ENCODE measurements at regions not wholly inside any gene's neighbourhood (a gene's known extent, or its start where the extent isn't known, plus 50 kb on each side); places are given as distances from the start of the nearest gene placed in this dataset.
"Not testable (repeated sequence)": the region's sequence is repeated elsewhere in the genome, so short reads cannot be mapped to it uniquely, and the experiment has no call there.

DNA sequence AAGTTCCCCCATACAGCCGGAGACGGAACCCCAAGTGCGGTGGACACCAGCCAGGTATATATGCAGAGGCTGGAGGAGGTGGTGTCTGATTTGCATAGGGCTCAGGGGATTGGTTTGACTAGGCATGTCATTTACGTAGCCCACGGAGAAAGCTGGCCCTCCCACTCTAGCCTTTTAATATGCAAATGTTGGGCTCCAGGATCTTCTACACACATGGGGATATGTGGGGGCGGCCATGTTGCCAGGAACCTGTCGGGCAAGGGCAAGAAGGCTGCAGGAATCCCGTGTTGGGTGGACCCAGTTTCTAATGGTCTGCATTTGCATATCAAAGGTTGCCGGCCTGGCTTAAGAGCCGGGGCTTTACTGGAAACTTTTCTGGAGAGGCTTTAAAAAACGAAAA is 57.4 kb downstream of the FTHL17 start:
- DNase-seq = not testable (repeated sequence)

DNA sequence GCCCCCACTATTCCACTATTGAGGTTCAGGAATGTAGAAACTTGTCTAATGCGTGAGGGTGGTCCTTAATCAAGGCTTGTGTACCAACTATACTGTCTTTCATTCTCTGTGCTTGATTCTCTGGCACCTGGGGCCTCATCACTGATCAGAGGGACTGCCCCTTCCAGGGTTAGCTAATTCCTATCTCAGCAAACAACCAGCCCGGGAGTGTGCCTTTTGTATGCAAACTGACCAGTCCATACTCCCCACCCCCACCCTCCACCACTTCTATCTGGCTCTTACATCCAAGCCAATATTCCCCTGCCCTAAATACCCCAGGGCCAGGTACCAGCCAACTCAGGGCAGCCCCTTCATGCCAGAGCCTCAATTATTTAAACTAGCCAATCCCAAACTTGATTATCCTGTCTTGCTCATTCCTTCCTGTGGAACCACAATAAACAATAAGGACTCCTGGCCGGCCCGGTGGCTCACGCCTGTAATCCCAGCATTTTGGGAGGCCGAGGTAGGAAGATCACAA is 59.3 kb downstream of the FTHL17 start:
- DNase-seq = no peak

DNA sequence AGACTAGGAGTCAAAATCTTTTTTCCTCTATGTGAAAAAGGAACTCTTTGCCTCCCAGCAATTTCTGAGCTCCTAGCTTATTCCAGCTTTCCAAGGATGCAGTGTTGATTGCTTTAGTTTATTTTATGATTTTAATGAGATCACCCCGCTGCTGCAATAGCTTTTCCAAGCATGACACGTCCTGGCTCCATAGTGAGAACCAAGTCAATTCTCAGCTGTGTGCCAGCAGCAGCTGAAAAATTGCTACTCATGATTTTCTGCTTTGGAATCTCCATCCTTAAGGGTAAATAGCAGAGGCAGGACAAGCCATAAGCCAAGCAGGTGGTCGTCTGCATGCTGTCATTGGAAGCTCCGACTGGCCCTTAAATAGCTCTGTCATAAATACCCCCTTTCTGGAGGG is 64.5 kb downstream of the FTHL17 start:
- DNase-seq = no peak

DNA sequence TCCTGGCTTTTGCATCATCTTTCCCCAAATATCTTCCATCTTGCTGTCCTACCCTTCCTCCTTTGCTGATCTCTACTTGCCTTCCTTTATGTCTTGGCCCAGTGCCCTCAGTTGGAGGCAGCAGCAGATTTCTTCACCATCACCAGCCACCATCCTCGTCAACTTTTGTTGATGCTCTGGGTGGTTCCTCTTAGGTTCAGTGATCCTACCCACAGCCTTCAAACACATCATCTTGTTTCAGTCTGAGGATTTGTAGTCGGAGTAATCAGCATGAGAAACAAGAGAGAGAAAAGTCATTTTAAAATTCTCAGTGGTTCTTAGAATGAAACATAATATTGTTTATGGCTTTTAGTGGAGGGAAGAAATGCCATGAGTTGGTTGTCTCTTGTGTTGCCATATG is 65.8 kb downstream of the FTHL17 start:
- no peak for DNase-seq

DNA sequence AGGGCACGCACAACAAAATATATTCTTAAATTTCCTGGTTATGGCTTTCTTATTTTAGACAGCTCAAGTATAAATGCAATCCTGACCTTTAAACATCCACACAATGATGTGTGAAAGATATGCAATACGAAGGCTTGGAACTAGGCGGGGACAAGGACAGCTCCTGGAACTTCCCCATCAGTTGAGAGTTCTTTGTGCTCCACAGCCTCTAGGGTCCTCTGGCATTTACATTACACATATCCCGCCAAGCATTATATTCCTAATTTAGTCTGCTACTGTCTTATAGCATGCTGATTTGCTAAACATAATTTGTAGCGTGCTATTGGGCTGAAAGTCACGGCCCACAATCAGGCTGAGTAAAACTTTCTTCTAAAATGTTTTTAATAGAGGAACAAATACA is 74.4 kb downstream of the FTHL17 start:
- no peak for DNase-seq

DNA sequence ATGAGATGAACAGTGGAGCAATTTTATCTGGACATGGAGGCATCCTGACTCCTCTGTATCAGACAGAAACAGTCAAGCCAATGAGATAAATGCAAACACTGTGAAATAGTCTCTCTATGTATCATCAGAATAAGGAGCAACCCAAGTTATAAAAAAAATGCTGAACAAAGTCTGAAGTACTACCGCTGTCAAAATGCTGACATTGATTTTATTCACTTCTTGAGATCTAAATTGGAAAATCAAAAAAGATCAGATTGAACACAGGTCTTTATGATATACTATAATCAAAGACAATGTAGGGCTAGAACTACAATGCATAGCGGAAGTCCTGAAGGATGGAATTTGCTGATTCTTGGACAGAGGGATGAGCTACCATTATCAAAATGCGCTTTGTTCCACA is 76.1 kb downstream of the FTHL17 start:
- no peak for DNase-seq

DNA sequence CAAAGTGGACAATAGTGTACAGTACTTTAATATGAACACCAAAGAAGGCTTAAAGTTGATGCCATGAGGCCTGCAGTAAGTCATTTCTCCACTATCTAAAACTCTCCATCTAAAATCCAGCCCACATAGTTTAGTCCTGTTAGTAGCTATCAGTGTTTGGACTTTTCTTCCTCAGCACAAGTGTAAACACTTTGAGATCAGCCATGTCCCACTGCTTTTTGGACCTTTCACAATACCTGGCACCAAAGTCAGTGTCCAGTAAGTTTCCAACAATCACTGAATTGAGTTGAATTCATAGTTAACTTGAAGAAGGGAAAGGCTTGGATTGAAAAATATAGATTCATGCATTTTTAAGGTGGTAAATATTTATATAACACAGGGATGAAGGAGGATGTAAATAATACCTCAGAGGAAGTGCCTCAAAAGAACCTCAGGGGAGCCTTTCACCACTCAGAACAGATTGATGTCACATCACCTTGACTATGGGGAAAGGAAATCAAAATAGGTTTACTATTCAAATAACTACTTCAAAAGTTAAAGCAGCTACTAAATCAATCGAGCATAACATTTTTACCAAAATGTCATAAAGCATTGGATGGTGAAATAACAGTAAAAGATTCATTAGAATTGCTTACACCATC is 76.7 kb downstream of the FTHL17 start:
- no peak for DNase-seq

DNA sequence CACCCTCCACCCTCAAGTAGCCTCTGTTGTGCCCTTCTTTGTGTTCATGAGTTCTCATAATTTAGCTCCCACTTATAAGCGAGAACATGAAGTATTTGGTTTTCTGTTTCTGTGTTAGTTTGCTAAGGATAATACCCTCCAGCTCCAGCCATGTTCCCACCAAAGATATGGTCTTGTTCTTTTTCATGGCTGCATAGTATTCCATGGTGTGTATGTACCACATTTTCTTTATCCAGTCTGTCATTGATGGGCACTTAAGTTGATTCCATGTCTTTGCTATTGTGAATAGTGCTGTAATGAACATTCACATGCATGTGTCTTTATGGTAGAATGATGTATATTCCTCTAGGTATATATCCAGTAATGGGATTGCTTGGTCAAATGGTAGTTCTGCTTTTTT is 77.8 kb downstream of the FTHL17 start:
- not testable (repeated sequence) for DNase-seq

DNA sequence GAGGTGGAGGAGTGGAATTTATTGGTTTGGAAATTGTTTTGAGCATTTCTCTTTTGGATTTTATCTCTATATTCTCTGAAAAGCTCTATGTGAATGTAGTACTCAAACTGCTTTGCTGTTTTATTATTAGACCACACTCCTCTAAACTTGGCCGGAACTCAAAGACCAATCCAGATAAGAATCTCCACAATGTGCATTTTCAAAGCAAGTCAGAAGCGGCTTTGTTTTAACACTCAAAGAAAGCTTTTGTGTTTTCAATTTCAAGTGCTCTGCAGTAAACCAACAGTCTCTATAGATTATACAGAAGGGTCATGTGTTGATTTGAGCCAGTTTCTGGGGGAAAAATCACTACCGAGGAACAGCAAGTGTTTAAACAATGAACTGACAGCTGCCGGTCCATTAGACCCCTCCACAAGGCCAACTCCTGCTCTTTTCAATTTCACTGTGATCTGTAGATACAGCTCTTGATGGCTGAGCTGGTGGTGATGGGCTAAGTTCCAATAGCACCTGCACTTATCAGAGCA is 79.4 kb downstream of the FTHL17 start:
- no peak for DNase-seq

DNA sequence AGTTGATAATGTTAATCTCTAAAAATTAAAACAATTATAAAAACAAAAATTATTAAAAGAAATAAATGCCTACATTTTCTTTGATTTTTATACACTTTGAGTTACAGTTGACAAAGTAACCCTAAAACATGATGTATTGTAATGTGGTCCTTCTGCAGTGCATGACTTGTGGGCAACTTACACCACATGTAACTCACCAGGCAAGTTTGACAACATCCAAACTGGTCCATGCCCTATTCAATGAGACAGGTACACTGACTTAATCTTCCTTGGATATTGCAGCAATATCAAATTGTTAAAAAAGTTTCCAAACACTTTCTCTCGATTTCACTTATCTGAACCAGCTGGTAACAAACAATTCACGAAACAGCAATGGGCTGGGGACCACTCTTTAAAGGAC is 81.5 kb downstream of the FTHL17 start:
- DNase-seq = no peak

DNA sequence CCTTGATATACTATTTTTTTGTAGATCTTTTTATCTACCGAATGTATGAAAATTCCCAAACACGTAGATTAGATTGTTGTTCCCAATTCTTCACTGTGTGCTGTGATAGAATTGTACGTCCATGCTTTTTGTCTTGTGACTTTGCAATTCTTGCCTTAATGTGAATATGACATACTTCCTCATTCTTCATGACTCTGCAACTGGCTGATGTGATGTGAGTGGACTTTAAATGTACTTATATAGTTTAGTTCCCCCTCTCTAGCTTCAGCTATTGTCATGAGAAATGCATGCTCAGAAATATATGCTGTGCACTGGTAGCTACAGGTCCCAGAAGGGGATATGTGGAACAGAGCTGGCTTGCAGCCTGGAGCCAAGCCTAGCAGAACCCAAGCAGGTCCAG is 89.4 kb downstream of the FTHL17 start:
- DNase-seq = no peak

DNA sequence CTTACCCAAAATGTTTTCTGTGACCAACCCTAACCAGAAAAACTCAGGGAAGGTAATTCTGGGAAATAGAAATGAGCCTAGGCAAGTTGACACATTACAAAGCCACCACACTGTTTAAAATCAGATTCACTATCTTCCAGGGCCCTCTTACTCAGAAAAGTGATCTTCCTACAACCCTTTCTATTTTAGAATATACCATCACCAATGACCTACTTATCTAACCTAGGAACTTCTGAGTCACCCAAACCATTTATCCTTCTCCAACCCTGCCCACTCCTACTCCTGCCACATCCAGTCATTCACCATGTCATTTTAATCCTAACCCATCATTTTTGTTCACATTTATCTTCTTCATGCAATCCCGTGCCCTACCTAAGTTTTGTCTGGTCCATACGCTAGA is 89.9 kb downstream of the FTHL17 start:
- no peak for DNase-seq

DNA sequence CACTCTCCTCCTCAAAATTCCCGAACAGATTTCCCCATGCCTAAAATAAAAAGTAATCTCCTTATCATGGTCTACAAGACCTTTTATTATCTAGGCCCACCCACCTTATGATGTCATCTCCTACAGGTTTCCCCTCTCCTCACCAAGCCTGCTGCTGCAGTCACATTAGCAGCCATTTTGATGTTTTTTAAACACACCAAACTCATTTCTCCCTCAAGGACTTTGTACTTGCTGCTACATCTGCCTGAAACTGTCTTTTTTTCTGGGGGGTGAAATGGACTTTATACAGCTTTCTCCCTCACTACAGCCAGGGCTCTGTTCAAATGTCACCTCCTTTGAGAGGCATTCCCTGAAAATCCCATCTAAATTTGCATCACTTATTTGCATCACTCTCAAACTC is 90.2 kb upstream of the TAB3 start:
- no peak for DNase-seq

DNA sequence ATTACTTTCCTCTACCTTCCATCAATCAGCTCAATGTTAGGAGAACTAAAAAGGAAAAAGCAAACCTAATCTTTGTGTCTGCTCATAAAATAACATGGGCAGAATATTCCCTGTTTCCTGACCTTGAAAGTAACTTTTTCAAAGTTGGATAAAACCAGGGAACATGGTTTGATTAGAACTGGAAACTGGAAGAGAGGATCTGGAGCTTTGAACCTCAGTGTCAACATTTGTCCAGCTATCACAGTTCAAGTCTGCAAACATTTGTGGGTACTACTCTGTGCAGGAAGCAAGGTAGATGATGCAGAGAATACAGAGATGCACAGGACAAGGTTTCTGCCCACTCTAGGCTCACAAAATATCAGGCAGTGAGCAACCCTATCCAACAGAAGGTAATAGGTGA is 86.4 kb upstream of the TAB3 start:
- DNase-seq = no peak

DNA sequence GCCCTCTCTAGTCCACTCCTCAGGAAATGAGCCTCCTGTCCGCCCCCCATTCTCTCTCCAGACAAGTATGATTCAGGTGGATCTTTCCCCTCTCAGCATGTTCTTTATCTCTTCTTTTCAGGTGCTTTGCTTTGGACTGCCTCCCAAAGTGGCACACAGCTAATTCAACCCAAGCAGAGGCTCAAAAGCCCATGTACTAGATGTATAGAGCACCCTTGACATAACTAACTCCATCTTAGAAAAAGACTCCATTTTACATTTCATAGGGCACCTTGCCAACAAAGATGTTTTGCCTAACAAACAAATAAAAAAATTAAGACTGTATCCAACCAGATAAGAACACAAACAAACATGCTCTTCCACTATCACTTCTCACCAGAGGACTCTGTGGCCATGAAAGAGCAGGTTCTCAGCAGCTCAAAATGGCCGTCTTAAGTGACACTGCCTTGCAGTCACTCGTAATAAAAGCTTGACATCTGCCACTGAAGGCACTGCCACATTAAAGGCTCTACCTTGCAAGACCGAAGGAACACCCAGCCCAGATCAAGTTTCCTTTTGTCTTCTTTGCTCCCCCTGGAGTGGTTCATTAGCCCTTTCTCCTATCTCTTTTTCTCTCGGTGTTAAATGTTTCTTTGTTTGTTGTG is 84.9 kb upstream of the TAB3 start:
- no peak for DNase-seq

DNA sequence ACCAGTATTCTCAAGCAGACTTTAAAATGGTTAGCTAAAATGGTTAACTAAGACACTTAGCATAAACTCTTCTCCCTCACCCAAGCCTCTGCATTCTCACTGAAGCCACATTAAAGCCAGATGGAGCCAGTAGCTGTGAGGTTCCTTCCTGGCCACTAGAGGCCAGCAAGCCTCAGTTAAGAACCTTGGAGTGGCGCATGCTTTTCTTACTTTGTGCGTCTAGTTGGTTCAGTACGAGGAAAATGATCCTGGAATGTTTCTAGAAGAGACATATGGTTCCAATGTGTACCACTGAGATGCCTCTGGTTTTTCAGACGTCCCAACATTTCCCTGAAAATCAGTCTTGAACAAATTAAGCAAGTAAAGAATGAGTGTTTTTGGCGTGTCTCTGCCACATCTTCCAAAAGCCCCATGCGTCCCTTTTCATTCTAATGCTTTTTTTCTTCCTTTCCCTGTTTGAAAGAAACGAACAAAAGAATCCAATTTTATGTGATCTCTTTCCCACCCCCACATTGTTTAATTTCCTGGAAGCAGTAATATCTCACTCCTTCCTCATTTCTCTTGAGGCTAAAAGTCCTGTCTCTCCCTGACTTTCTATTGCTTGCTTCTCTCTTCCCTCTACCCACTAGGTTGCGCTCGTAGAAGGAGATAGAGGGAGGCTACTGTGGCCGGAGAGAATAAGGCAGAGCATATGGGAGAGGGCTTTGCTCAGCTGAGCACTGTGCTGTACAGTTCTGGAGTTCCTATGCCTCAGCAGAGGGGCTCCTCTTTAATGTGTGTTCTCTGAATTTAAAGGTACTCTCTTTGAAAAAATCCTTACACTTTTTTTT is 82.9 kb upstream of the TAB3 start:
- peak; percentile 50 for DNase-seq

DNA sequence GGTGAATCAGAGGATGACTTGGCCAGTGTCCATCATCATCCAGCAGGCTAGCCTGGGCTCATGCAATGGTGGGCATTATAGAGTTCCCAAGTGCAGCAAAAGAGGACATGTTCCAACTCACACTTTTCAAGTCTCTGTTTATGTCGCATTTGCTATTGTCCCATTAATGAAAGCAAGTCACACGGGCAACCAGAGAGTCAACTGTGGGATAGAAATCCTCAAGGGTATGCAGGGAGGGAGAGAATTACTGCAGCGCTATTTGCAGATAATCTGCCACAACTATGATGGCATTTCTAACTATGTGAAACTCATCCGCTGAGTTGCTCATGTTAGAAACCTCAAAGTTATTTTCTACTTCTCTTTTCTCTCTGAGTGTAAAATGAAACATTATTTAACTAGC is 78.5 kb upstream of the TAB3 start:
- no peak for DNase-seq

DNA sequence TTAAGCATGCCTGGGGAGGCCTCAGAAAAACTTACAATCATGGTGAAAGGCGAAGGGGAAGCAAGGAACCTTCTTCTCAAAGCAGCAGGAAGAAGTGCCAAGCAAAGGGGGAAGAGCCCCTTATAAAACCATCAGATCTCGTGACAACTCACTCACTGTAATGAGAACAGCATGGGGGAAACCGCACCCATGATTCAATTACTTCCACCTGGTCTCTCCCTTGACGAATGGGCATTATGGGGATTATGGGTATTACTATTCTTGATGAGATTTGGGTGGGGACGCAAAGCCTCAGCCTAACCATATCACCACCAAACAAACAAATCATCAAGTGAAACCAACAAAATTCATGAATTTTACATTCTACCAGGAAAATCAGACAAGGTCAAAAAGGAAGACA is 76.7 kb upstream of the TAB3 start:
- no peak for DNase-seq

DNA sequence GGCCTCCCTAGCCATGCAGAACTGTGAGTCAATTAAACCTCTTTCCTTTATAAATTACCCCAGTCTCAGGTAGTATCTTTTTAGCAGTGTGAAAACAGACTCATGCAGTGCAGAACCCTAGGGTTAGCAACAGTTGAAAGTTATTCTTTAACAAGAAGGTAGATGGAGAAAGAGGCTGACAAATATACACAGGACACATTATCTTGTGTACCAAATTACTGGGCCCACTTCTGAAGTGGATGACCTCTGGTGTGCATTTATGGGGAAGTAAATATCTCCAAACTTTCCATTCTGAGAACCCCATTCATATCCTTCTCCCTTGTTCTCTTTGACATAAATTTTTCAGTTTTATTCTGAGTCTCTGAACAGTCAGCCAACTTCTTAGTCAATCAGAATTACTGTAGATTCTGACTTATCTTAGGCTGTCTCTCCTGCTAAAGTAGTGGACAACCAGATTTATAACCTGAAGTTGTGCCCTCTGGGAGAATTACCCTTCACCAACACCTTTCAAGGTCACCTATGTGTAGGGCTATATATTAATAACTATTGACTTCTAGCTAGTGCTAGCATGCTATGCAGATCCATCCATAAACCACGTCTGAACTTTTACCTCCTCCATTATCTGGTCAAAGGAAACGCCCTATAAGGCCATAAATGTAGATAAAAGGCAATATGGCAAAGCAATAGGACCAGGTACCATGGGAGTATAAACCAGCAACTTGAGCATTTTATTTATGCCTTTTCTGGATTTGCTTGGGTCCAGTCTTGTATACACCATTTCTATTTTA is 72.5 kb upstream of the TAB3 start:
- no peak for DNase-seq

DNA sequence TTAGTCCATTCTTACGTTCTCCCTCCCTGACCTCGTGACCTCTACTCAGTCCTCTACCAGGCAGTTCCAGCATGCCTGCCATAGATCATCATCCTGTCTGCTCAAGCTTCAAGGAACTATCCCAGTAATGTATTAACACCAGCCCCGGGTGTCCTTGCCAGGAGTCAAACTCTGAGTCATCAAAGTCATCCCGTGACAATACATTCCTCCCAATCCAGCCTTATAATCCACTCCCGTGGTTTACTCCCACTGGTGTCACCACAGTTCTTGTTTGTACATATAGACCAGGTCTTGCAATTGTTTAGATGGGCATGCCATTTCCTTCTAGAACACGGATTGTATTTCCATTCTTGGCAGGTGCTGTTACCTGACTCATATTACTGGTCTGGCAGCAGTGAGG is 68.7 kb upstream of the TAB3 start:
- peak; percentile 38 for DNase-seq

DNA sequence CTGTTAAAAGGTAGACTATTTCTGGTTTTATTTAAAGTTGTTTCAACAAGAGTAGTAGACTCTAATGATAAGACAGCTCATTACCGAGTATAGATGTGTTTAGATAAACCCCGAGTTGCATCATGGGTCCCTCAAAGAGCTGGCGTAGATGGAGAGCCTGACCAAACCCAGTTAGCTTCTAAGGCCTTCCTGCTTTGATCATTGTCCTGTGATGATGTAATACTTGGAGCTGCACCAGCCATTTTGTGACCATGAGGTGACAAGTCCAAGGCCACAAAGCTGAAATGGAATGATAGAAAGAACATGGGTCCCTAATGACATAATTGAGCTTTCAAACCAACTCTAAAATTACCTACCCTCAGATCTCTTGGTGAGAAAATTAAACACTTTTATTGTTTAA is 66.6 kb upstream of the TAB3 start:
- DNase-seq = no peak

DNA sequence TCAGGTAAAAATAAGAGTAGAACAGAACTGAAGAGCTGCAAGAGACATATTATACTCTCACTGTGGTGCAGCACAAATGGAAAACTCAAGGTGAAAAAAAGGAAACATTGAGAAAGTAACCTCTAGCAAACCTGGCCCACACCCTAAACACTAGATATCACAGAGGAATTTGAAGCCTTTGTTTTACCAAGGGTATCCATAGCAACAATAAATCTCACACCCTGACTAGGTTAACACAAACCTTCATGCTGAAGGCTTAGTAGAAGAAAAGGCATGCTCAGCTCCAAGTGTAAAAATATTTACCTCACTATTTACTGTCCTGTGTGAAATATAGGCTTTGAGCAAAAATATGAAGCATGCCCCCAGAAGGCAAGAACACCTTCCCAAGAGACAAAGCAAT is 61.9 kb upstream of the TAB3 start:
- DNase-seq = no peak

DNA sequence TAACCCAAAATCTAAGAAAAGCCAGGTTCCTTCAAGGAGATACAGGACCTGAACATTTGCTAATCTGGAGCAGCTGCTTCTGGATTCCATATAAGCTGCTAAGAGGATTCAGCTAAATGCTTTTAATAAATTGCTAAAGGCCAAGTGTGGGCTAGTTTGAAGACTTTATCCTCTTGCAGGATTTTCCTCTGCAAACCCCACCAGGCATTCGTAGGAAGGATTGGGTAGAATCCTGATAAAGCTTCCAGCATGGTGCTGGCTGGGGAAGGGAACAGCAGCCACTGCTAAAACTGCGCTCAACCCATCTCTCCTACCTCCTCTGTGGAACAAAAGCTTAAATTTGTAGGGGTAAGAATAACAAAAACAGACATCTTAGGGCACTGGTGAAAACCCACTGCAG is 61.3 kb upstream of the TAB3 start:
- no peak for DNase-seq

Data from fibroblast of skin of scalp (primary cell).